Mesenchymal stem cell (in vitro differentiated cells and primary cell): ENCODE measurements at regions not wholly inside any gene's neighbourhood (a gene's known extent, or its start where the extent isn't known, plus 50 kb on each side); places are given as distances from the start of the nearest gene placed in this dataset.
A peak's percentile ranks its signal among the peaks of the same experiment; 100 is the strongest.

Experiments used
- DNase-seq: peaks from one replicate; pipeline ENCODE4 v3.0.0-alpha.2; 2013
- H2AFZ ChIP-seq: one replicate; pipeline ENCODE4 v1.6.1; 2013; ENCODE audit warnings: low read depth, mild to moderate bottlenecking, control low read depth, inconsistent platforms, low read length, moderate library complexity
- H2AK5ac ChIP-seq: 2 replicates; pipeline ENCODE4 v1.6.1; 2013; ENCODE audit warnings: low read length, moderate library complexity, mild to moderate bottlenecking, inconsistent platforms; ENCODE audit not compliant: severe bottlenecking
- H2BK120ac ChIP-seq: one replicate; pipeline ENCODE4 v1.6.1; 2013; ENCODE audit warnings: low read depth, mild to moderate bottlenecking, inconsistent platforms, low read length, moderate library complexity
- H2BK12ac ChIP-seq, 2 experiments: one replicate each; pipeline ENCODE4 v1.6.1; 2013; ENCODE audit warnings: inconsistent platforms in 2 of 2, low read length in 2 of 2, mild to moderate bottlenecking in 2 of 2, moderate library complexity in 2 of 2, control low read depth in 1 of 2
- H2BK15ac ChIP-seq: one replicate; pipeline ENCODE4 v1.6.1; 2013; ENCODE audit warnings: mild to moderate bottlenecking, low read depth, inconsistent platforms; ENCODE audit not compliant: poor library complexity, severe bottlenecking
- H2BK5ac ChIP-seq: 2 replicates; pipeline ENCODE4 v1.6.1; 2013; ENCODE audit warnings: low read depth, mild to moderate bottlenecking, low read length, control low read depth, inconsistent platforms; ENCODE audit not compliant: poor library complexity, severe bottlenecking
- H3K14ac ChIP-seq, 2 experiments: one replicate each; pipeline ENCODE4 v1.6.1; 2013; ENCODE audit warnings: inconsistent platforms in 2 of 2, low read length in 2 of 2, control low read depth in 1 of 2, mild to moderate bottlenecking in 1 of 2, moderate library complexity in 1 of 2
- H3K18ac ChIP-seq, 2 experiments: one replicate each; pipeline ENCODE4 v1.6.1; 2013; ENCODE audit warnings: inconsistent platforms in 2 of 2, low read length in 2 of 2, control low read depth in 1 of 2, low read depth in 1 of 2, mild to moderate bottlenecking in 1 of 2
- H3K23ac ChIP-seq, 2 experiments: one replicate each; pipeline ENCODE4 v1.6.1; 2013; ENCODE audit warnings: inconsistent platforms in 2 of 2, low read length in 2 of 2, mild to moderate bottlenecking in 2 of 2, moderate library complexity in 2 of 2, control low read depth in 1 of 2
- H3K27ac ChIP-seq: 2 replicates; pipeline ENCODE4 v1.5.1; 2013; ENCODE audit warnings: mild to moderate bottlenecking, moderate library complexity, low read length, control low read depth, inconsistent platforms; ENCODE audit not compliant: poor library complexity, severe bottlenecking
- H3K27me3 ChIP-seq, 2 experiments: 2 replicates each; pipeline versions ENCODE4 v1.6.1 to v1.7.0; 2013; ENCODE audit warnings: low read length in 2 of 2, mild to moderate bottlenecking in 2 of 2, moderate library complexity in 2 of 2, control low read depth in 1 of 2, inconsistent platforms in 1 of 2; ENCODE audit not compliant: control insufficient read depth in 1 of 2, insufficient read depth in 1 of 2
- H3K36me3 ChIP-seq, 2 experiments: 2 replicates each; pipeline versions ENCODE4 v1.6.1 to v1.7.0; 2013; ENCODE audit warnings: low read length in 2 of 2, control low read depth in 1 of 2, inconsistent platforms in 1 of 2, low read depth in 1 of 2, mild to moderate bottlenecking in 1 of 2; ENCODE audit not compliant: insufficient read depth in 2 of 2, control insufficient read depth in 1 of 2
- H3K4ac ChIP-seq, 2 experiments: one replicate each; pipeline ENCODE4 v1.6.1; 2013; ENCODE audit warnings: inconsistent platforms in 2 of 2, low read length in 2 of 2, mild to moderate bottlenecking in 2 of 2, moderate library complexity in 2 of 2, control low read depth in 1 of 2, low read depth in 1 of 2
- H3K4me1 ChIP-seq: 2 replicates; pipeline ENCODE4 v1.6.1; 2013; ENCODE audit warnings: low read depth, low read length, control low read depth; ENCODE audit not compliant: control insufficient read depth, insufficient read depth
- H3K4me2 ChIP-seq: 2 replicates; pipeline ENCODE4 v1.6.1; 2013; ENCODE audit warnings: low read length, mild to moderate bottlenecking, inconsistent platforms; ENCODE audit not compliant: poor library complexity, severe bottlenecking
- H3K4me3 ChIP-seq, 2 experiments: 2 replicates each; pipeline versions ENCODE4 v1.5.1 to v1.7.0; 2013; ENCODE audit warnings: low read length in 2 of 2, mild to moderate bottlenecking in 2 of 2, control low read depth in 1 of 2, low read depth in 1 of 2; ENCODE audit not compliant: insufficient read depth in 1 of 2
- H3K79me1 ChIP-seq: replicated peaks from 2 replicates; pipeline ENCODE4 v1.6.1; 2013; ENCODE audit warnings: mild to moderate bottlenecking, control low read depth, low read length, inconsistent platforms; ENCODE audit not compliant: poor library complexity, severe bottlenecking
- H3K9ac ChIP-seq: 2 replicates; pipeline ENCODE4 v1.7.0; 2013; ENCODE audit warnings: mild to moderate bottlenecking, low read length, moderate library complexity
- H3K9me3 ChIP-seq: 2 replicates; pipeline ENCODE4 v1.7.0; 2013; ENCODE audit warnings: mild to moderate bottlenecking, low read length; ENCODE audit not compliant: control insufficient read depth
- H4K8ac ChIP-seq: one replicate; pipeline ENCODE4 v1.6.1; 2013; ENCODE audit warnings: inconsistent platforms, mild to moderate bottlenecking, low read length, moderate library complexity
- H4K91ac ChIP-seq: one replicate; pipeline ENCODE4 v1.6.1; 2013; ENCODE audit warnings: mild to moderate bottlenecking, low read length, inconsistent platforms
- WGBS: methylation state at CpG from one replicate; pipeline ENCODE4 v1.1.7; 2013; ENCODE audit warnings: mixed read lengths; 5-methylcytosine and 5-hydroxymethylcytosine counted together

- H3K23ac ChIP-seq: no peak overlapping the region
- no peak overlapping the region for H4K91ac ChIP-seq
- no peak overlapping the region for H2BK12ac ChIP-seq
- H2BK120ac ChIP-seq: no peak overlapping the region
- no peak overlapping the region for H2AFZ ChIP-seq
- H2BK5ac ChIP-seq: no peak overlapping the region
- H3K18ac ChIP-seq: no peak overlapping the region
- no peak overlapping the region for H2BK15ac ChIP-seq
- peaks cover 2% of the 10 kb centered on the region for H3K4me1 ChIP-seq
- H3K4ac ChIP-seq: no peak overlapping the region
- H3K14ac ChIP-seq: no peak overlapping the region
- H3K9me3 ChIP-seq: no peaks in the 10 kb centered on the region
- H2AK5ac ChIP-seq: no peak overlapping the region
- H3K79me1 ChIP-seq: no peaks in the 10 kb centered on the region
- H3K36me3 ChIP-seq: no peaks in the 10 kb centered on the region
- no peaks in the 10 kb centered on the region for H3K27me3 ChIP-seq
- no peak overlapping the region for H3K4me2 ChIP-seq
- H3K4me3 ChIP-seq: no peak overlapping the region
- no peak for DNase-seq
- no peak overlapping the region for H3K27ac ChIP-seq
- no peak overlapping the region for H4K8ac ChIP-seq
- H3K9ac ChIP-seq: no peak overlapping the region
Observed at GRCh38 chr2:186065491-186065890, 326.9 kb downstream of the FSIP2 start.

- H3K79me1 ChIP-seq: no peaks in the 10 kb centered on the region
- H2AFZ ChIP-seq: no peak overlapping the region
- no peak overlapping the region for H3K4me2 ChIP-seq
- WGBS: no CpG with 5 or more reads among the region's 3 CpGs
- H3K4me3 ChIP-seq: no peak overlapping the region
- peaks cover 2% of the 10 kb centered on the region for H3K4me1 ChIP-seq
- no peak overlapping the region for H4K91ac ChIP-seq
- H3K9me3 ChIP-seq: no peaks in the 10 kb centered on the region
- H3K27ac ChIP-seq: peak overlapping the region; percentile 62
- H2AK5ac ChIP-seq: no peak overlapping the region
- no peak overlapping the region for H3K23ac ChIP-seq
- H2BK12ac ChIP-seq: no peak overlapping the region
- no peak overlapping the region for H2BK5ac ChIP-seq
- H3K4ac ChIP-seq: no peak overlapping the region
- no peak overlapping the region for H4K8ac ChIP-seq
- no peaks in the 10 kb centered on the region for H3K36me3 ChIP-seq
- H2BK120ac ChIP-seq: no peak overlapping the region
- H2BK15ac ChIP-seq: no peak overlapping the region
- H3K14ac ChIP-seq: no peak overlapping the region
- no peak overlapping the region for H3K18ac ChIP-seq
- H3K9ac ChIP-seq: no peak overlapping the region
- H3K27me3 ChIP-seq: no peaks in the 10 kb centered on the region
- peak; percentile 39 for DNase-seq
Observed at GRCh38 chr2:186068139-186068801, 329.7 kb downstream of the FSIP2 start.

GRCh38 chr2:186069676-186070075 is 331.1 kb downstream of the FSIP2 start:
- Histone ChIP-seq H3K4me3 (no peak overlapping the region), H3K4me2 (no peak overlapping the region), H2AK5ac (no peak overlapping the region), H3K27ac (no peak overlapping the region), H3K79me1 (no peaks in the 10 kb centered on the region), H3K27me3 (no peaks in the 10 kb centered on the region), H2BK12ac (peak overlapping the region in 1 of 2 experiments; percentile 15), H2BK5ac (no peak overlapping the region), H2AFZ (no peak overlapping the region), H3K4me1 (peaks cover 2% of the 10 kb centered on the region), H3K14ac (no peak overlapping the region), H3K4ac (no peak overlapping the region), H2BK120ac (no peak overlapping the region), H3K18ac (peak overlapping the region in 1 of 2 experiments; percentile 11), H3K23ac (no peak overlapping the region), H4K8ac (no peak overlapping the region), H3K9ac (no peak overlapping the region), H4K91ac (no peak overlapping the region), H3K36me3 (no peaks in the 10 kb centered on the region), H3K9me3 (no peaks in the 10 kb centered on the region), H2BK15ac (no peak overlapping the region)
- WGBS: 80% methylated on average over 1 of the region's 2 CpGs
- DNase-seq: no peak

GRCh38 chr2:186085226-186085625 is 346.6 kb downstream of the FSIP2 start:
- Histone ChIP-seq H3K27me3 (no peaks in the 10 kb centered on the region), H3K4ac (no peak overlapping the region), H3K23ac (no peak overlapping the region), H2AFZ (no peak overlapping the region), H3K4me2 (no peak overlapping the region), H3K79me1 (no peaks in the 10 kb centered on the region), H4K91ac (no peak overlapping the region), H2BK5ac (no peak overlapping the region), H3K4me1 (no peaks in the 10 kb centered on the region), H2BK15ac (no peak overlapping the region), H3K14ac (no peak overlapping the region), H2BK120ac (no peak overlapping the region), H3K9ac (no peak overlapping the region), H3K4me3 (no peak overlapping the region), H4K8ac (no peak overlapping the region), H3K18ac (no peak overlapping the region), H2AK5ac (no peak overlapping the region), H3K9me3 (no peaks in the 10 kb centered on the region), H2BK12ac (no peak overlapping the region), H3K36me3 (no peaks in the 10 kb centered on the region), H3K27ac (no peak overlapping the region)
- WGBS: 83% methylated on average over 1 of the region's 1 CpG
- DNase-seq: no peak
